ENCODE measurements at regions not wholly inside any gene's neighbourhood (a gene's known extent, or its start where the extent isn't known, plus 50 kb on each side); places are given as distances from the start of the nearest gene placed in this dataset.

GRCh38 chr9:107742531-107743309 lies 253.2 kb upstream of the KLF4 start:
- TF ChIP-seq POLR2A (IDR thresholded peaks at IDR 0.05) (no peak), CTCF (IDR thresholded peaks at IDR 0.05) (no peak), EP300 (IDR thresholded peaks at IDR 0.05) (no peak)
